Left renal cortex interstitium (tissue), 4 donors: ENCODE measurements at regions not wholly inside any gene's neighbourhood (a gene's known extent, or its start where the extent isn't known, plus 50 kb on each side); places are given as distances from the start of the nearest gene placed in this dataset.
"Not testable (repeated sequence)": the region's sequence is repeated elsewhere in the genome, so short reads cannot be mapped to it uniquely, and the experiment has no call there.

ENCODE experiments used
- DNase-seq, 4 donors: peaks; one replicate each; pipeline ENCODE4 v3.0.0-alpha.2; 2013; ENCODE audit warnings: low read depth in 4 of 4, low spot score in 2 of 4, missing footprints in 1 of 4

GRCh38 chr9:126056312-126057021, 270.2 kb upstream of the MVB12B start:
- no peak for DNase-seq

- DNase-seq = no peak
These were observed 269.4 kb upstream of the MVB12B start for GRCh38 chr9:126057121-126057825.

GRCh38 chr9:126058011-126058531, 268.6 kb upstream of the MVB12B start:
- no peak for DNase-seq

- no peak for DNase-seq
These were observed 268.0 kb upstream of the MVB12B start for GRCh38 chr9:126058591-126058990.

GRCh38 chr9:126061575-126061974, 265.1 kb upstream of the MVB12B start:
- no peak for DNase-seq

GRCh38 chr9:126062158-126062886, 264.3 kb upstream of the MVB12B start:
- no peak for DNase-seq

- DNase-seq = no peak
These were observed 263.3 kb upstream of the MVB12B start for GRCh38 chr9:126063326-126063725.

- no peak for DNase-seq
These were observed 260.5 kb upstream of the MVB12B start for GRCh38 chr9:126066131-126066530.

- DNase-seq = no peak
These were observed 259.4 kb upstream of the MVB12B start for GRCh38 chr9:126067031-126067734.

- no peak for DNase-seq
These were observed 257.9 kb upstream of the MVB12B start for GRCh38 chr9:126068534-126069230.

GRCh38 chr9:126069400-126069955, 257.2 kb upstream of the MVB12B start:
- DNase-seq = no peak

- DNase-seq = no peak
These were observed 256.5 kb upstream of the MVB12B start for GRCh38 chr9:126070058-126070655.

GRCh38 chr9:126071076-126071750, 255.4 kb upstream of the MVB12B start:
- no peak for DNase-seq

- not testable (repeated sequence) for DNase-seq
These were observed 249.0 kb upstream of the MVB12B start for GRCh38 chr9:126077656-126078055.

- DNase-seq = no peak
These were observed 246.0 kb upstream of the MVB12B start for GRCh38 chr9:126080641-126081040.

- DNase-seq = no peak
These were observed 244.9 kb upstream of the MVB12B start for GRCh38 chr9:126081746-126082145.

- no peak for DNase-seq
These were observed 242.6 kb upstream of the MVB12B start for GRCh38 chr9:126084008-126084407.

- no peak for DNase-seq
These were observed 241.9 kb upstream of the MVB12B start for GRCh38 chr9:126084696-126085095.

- DNase-seq = no peak
These were observed 241.5 kb upstream of the MVB12B start for GRCh38 chr9:126085170-126085569.
